B cell (primary cell): ENCODE measurements at regions not wholly inside any gene's neighbourhood (a gene's known extent, or its start where the extent isn't known, plus 50 kb on each side); places are given as distances from the start of the nearest gene placed in this dataset.

Source experiments
- EZH2 ChIP-seq: IDR thresholded peaks from 2 replicates; pipeline ENCODE4 v1.6.1; 2012; ENCODE audit warnings: borderline replicate concordance, low read depth, mild to moderate bottlenecking, moderate library complexity, low read length; ENCODE audit not compliant: insufficient read depth, poor library complexity, severe bottlenecking
- TF ChIP-seq, protein P1 (sequence below): fragments of 200-600 bp; IDR thresholded peaks from one replicate; pipeline ENCODE4 v1.8.0; 2022; ENCODE audit warnings: antibody characterized with exemption, mild to moderate bottlenecking

DNA sequence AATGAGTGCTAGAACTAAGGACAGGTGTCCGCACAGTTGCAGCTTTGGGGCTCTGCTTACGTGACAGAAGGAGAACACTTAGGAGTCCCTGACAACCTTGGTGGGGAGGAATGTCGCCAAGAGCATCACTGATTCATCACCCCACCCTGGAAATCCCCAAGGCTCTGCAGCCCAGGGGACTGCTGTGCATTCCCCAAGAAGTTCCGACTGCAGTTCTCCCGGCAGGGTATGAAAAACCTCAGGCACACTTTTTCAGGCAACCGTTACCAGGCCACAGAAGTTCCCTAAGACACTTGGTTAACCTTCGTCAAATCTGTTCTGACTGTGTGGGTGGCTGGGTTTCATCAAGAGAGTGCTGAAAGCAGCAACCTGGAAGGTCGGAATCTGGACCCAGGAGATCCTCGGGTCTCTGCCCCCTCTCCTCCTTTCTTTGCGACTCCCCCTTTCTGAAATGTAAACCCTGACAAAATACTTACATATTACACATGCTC is 192.1 kb upstream of the CXCR4 start:
- TF ChIP-seq, protein P1, sequence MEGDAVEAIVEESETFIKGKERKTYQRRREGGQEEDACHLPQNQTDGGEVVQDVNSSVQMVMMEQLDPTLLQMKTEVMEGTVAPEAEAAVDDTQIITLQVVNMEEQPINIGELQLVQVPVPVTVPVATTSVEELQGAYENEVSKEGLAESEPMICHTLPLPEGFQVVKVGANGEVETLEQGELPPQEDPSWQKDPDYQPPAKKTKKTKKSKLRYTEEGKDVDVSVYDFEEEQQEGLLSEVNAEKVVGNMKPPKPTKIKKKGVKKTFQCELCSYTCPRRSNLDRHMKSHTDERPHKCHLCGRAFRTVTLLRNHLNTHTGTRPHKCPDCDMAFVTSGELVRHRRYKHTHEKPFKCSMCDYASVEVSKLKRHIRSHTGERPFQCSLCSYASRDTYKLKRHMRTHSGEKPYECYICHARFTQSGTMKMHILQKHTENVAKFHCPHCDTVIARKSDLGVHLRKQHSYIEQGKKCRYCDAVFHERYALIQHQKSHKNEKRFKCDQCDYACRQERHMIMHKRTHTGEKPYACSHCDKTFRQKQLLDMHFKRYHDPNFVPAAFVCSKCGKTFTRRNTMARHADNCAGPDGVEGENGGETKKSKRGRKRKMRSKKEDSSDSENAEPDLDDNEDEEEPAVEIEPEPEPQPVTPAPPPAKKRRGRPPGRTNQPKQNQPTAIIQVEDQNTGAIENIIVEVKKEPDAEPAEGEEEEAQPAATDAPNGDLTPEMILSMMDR = no peak
- TF ChIP-seq EZH2 = no peak
